ENCODE measurements at regions not wholly inside any gene's neighbourhood (a gene's known extent, or its start where the extent isn't known, plus 50 kb on each side); places are given as distances from the start of the nearest gene placed in this dataset.

GRCh38 chr7:46854958-46855473 lies 726.9 kb downstream of the TNS3 start:
- peak; percentile 87 for DNase-seq

GRCh38 chr7:46853451-46853850 lies 728.5 kb downstream of the TNS3 start:
- no peak for DNase-seq

- no peak for DNase-seq
Measured at GRCh38 chr7:46852795-46853194, 729.1 kb downstream of the TNS3 start.

GRCh38 chr7:46850563-46851330 lies 731.2 kb downstream of the TNS3 start:
- peak; percentile 42 for DNase-seq

DNA sequence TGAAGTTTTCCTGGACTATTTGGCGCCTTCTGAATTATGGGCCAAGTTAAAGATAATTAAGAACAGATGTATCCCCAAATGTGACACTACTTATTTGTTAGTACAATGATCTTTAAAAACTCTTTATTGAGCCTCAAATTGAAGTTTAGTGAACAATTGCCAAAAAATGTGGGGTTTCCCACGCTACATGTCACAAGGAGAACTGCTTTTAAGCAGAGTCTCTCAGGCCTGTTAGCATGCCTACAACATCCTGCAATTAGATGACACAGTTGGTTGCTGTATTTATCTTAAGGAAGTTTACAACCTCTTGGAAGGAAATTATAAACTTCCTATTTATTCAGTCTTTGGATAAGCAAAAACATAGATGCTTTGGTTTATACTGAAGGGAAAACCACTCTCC lies 733.0 kb downstream of the TNS3 start:
- peak; percentile 72 for DNase-seq

- DNase-seq = no peak
Measured at GRCh38 chr7:46848311-46848710, 733.6 kb downstream of the TNS3 start.

- DNase-seq = peak; percentile 21
Measured at GRCh38 chr7:46847126-46847525, 734.8 kb downstream of the TNS3 start.

DNA sequence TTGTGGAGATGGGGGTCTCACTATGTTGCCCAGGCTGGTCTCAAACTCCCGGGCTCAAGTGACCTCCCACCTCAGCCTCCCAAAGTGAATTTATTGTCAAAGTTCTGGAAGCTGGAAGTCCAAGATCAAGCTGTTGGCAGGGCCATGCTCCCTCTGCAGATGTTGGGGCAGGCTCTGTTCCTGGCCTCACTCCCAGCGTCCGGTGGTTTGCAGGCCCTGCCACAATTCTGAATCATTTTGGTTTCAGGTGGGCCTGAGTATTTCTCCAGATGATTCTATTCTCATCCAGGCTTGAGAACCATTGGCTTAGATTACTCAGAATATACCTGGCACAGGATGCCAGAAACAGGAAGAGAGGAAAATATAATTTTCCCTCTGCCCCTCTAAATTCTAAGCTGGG lies 737.4 kb downstream of the TNS3 start:
- DNase-seq = no peak

DNA sequence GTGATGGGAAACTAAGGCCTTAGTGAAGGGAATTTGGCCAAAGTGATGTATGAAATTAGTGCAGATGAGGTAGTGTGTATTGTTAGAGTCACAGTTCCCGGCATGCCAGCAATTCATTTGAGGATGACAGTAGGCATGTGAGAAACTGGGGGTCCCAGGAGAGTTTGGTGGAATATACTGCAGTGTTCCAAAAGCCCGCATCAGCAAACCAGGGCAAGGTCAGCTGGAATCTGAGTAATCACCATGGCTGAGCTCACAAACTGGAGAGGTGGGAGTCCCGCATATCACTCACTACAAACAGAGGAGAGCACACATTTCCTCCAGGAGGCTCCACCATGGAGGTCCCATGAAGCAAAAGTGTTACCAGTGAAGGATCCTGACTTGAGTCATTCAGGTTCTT lies 740.7 kb downstream of the TNS3 start:
- DNase-seq = no peak

GRCh38 chr7:46839651-46840050 lies 742.3 kb downstream of the TNS3 start:
- peak; percentile 71 for DNase-seq

DNA sequence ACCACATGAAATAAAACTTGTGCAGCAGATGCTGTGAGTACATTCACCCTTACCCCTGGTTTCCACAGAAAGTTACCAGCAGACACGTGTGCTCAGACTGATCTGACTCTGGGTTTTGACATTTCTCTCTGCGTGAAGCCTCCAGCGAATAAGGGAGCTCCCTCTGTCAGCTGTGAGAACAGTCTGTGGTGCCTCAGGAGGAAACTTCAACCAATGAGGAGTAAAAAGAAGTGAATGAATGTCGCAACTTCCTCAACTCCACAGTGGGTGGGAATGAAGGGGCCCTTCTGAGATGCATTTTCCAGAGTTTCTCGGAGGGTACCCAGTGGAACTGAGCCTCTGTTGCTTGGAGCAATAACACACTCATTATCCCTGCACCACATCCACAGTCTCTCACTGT lies 743.4 kb downstream of the TNS3 start:
- no peak for DNase-seq

- peak; percentile 18 for DNase-seq
Measured at GRCh38 chr7:46835556-46835955, 746.4 kb downstream of the TNS3 start.

GRCh38 chr7:46834921-46835320 lies 747.0 kb downstream of the TNS3 start:
- no peak for DNase-seq

DNA sequence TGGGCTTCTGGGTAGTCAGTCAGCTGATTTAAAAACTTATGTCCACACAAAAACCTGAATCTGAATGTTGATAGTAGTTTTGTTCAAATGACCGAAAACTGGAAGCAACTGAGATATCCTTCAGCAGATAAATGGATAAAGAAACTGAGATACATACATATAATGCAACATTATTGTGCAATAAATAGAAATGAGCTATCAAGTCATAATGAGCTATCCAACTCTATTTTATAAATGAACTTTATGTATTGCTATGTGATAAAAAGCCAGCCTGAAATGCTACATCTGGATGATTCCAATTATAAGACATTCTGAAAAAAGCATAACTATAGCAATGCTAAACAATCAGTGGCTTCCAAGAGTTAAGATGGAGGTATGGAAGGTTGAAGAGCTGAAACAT lies 748.7 kb downstream of the TNS3 start:
- no peak for DNase-seq

GRCh38 chr7:46832136-46832535 lies 749.8 kb downstream of the TNS3 start:
- DNase-seq = no peak

- no peak for DNase-seq
Measured at GRCh38 chr7:46819819-46820218, 762.1 kb downstream of the TNS3 start.

- DNase-seq = no peak
Measured at GRCh38 chr7:46814516-46815250, 767.2 kb downstream of the TNS3 start.

GRCh38 chr7:46812101-46812675 lies 769.7 kb downstream of the TNS3 start:
- DNase-seq = no peak

DNA sequence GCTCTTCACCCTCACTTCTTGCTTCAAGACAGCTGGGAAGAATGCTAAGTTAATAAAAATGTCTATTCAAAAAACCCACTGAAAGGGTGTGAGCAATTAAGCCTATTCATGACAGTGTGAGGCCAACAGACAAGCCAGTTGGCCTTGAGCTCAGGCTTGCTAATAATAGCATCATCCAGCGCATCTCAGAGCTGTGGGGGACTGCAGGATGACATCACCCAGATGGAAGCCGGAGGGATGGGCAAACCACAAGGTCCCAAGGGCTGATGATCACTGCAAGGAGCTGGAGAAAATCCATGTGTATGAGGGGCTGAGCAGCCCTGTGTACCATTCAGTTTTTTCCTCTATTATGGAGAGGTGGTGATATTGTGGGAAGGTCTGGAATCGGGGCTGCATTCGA lies 770.4 kb downstream of the TNS3 start:
- peak; percentile 96 for DNase-seq

DNA sequence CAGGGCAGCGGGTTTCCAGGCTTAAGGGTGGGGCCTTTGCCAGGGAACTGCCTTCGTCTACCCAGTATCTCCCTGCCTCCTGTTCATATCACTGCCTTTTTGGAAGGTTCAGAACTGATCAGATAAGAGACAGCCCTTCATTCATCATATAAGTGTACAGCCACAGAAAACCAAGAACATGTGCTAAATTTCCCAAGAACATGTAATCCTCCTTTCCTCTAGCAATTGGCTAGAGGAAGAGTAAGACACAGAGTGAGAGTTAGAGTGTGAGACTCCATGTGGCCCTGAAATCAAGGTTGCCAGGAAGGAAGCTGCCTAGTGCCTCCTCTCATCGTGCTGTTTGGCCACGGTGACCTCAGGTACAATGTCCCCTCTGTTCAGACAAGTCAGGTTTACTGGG lies 770.9 kb downstream of the TNS3 start:
- no peak for DNase-seq

- no peak for DNase-seq
Measured at GRCh38 chr7:46809886-46810285, 772.0 kb downstream of the TNS3 start.

DNA sequence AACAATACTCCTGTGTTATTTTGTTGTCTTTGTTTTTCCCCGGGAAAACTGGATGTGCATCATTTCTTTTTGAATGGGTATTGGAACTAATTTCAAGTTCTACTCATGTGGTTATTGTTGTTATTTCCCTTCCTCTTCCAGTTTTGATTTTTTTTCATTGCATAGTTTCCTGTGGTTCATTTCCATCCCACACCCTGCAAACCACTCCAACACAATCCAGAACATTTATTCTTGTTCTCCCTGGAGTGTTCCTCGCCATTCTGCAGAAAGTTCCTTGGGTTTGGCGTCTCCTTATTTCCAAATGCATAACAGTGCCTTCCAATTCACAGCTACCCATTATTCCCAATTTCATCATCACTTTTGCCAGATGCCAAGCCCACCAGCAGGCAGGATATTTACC lies 775.1 kb downstream of the TNS3 start:
- no peak for DNase-seq

- no peak for DNase-seq
Measured at GRCh38 chr7:46802479-46802878, 779.4 kb downstream of the TNS3 start.

- DNase-seq = peak; percentile 45
Measured at GRCh38 chr7:46791188-46791587, 790.7 kb downstream of the TNS3 start.
